B cell (primary cell): ENCODE measurements at regions not wholly inside any gene's neighbourhood (a gene's known extent, or its start where the extent isn't known, plus 50 kb on each side); places are given as distances from the start of the nearest gene placed in this dataset.

Experiments used
- EZH2 ChIP-seq: IDR thresholded peaks from 2 replicates; pipeline ENCODE4 v1.6.1; 2012; ENCODE audit warnings: borderline replicate concordance, low read depth, mild to moderate bottlenecking, moderate library complexity, low read length; ENCODE audit not compliant: insufficient read depth, poor library complexity, severe bottlenecking
- TF ChIP-seq, protein P1 (sequence below): fragments of 200-600 bp; IDR thresholded peaks from one replicate; pipeline ENCODE4 v1.8.0; 2022; ENCODE audit warnings: antibody characterized with exemption, mild to moderate bottlenecking

DNA sequence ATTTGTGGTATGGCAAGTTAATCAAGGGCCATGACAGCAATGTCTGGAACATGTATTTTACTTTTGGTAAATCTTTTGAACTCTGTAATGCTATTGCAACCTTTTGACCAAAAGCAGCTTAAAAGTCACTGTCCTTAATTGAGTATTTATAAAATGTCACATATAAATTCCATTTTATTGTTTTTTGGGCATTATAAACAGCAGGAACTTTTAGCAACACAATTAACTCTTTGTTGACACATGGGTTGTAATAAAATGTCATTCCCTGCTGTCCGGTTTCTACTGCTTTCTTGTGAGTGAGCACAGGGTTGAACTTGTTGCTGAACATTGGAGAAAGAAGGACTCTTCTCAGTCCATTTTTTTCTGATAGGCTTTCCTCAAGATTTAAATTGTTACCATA lies 1923.1 kb downstream of the PCDH9 start:
- TF ChIP-seq, protein P1, sequence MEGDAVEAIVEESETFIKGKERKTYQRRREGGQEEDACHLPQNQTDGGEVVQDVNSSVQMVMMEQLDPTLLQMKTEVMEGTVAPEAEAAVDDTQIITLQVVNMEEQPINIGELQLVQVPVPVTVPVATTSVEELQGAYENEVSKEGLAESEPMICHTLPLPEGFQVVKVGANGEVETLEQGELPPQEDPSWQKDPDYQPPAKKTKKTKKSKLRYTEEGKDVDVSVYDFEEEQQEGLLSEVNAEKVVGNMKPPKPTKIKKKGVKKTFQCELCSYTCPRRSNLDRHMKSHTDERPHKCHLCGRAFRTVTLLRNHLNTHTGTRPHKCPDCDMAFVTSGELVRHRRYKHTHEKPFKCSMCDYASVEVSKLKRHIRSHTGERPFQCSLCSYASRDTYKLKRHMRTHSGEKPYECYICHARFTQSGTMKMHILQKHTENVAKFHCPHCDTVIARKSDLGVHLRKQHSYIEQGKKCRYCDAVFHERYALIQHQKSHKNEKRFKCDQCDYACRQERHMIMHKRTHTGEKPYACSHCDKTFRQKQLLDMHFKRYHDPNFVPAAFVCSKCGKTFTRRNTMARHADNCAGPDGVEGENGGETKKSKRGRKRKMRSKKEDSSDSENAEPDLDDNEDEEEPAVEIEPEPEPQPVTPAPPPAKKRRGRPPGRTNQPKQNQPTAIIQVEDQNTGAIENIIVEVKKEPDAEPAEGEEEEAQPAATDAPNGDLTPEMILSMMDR, result no peak
- no peak for TF ChIP-seq EZH2
